ENCODE measurements at regions not wholly inside any gene's neighbourhood (a gene's known extent, or its start where the extent isn't known, plus 50 kb on each side); places are given as distances from the start of the nearest gene placed in this dataset.
"Not testable (repeated sequence)": the region's sequence is repeated elsewhere in the genome, so short reads cannot be mapped to it uniquely, and the experiment has no call there.

DNA sequence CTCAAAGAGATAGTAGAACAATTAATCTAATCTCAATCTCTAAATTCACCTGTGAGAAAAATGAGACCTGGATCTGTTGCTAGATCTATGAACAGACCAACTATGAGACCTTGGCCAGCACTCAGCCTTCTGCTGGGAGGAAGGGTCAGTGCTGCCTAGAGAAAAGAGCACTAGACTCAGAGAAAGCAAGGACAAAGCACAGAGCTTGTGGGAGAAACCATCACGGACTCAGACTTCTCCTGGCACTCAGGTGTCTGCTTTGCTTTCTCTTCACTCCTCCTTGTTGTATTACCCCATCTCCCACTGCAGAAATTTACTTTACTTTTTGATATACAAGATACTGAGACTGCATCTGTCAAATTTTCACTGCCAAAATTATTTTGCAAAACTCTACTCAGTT is 890.0 kb upstream of the NUDT12 start:
- Histone ChIP-seq H3K36me3 (ENCODE audit: control insufficient read depth, insufficient read depth, low read length) (no peaks in the 10 kb centered on the region), H3K27ac (ENCODE audit: low read depth, low read length) (peak overlapping the region; percentile 93), H3K9ac (ENCODE audit: low read length) (peak overlapping the region; percentile 85)

DNA sequence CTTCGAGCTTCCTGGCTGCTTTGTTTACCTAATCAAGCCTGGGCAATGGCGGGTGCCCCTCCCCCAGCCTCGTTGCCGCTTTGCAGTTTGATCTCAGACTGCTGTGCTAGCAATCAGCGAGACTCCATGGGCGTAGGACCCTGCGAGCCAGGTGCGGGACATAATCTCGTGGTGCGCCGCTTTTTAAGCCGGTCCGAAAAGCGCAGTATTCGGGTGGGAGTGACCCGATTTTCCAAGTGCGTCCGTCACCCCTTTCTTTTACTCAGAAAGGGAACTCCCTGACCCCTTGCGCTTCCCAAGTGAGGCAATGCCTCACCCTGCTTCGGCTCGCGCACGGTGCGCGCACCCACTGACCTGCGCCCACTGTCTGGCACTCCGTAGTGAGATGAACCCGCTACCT is 889.3 kb upstream of the NUDT12 start:
- H3K27me3 ChIP-seq (ENCODE audit: control insufficient read depth, insufficient read depth, low read length); H3K36me3 ChIP-seq (ENCODE audit: control insufficient read depth, insufficient read depth, low read length); H3K9me3 ChIP-seq (ENCODE audit: control insufficient read depth, insufficient read depth, low read depth, low read length); H3K4me1 ChIP-seq (ENCODE audit: control insufficient read depth, insufficient read depth, low read length): not testable (repeated sequence)
- Histone ChIP-seq H3K9ac (ENCODE audit: low read length) (peak overlapping the region; percentile 85), H3K27ac (ENCODE audit: low read depth, low read length) (peak overlapping the region; percentile 93), H3K4me3 (ENCODE audit: low read depth, low read length) (peak overlapping the region; percentile 64)

More for the DNA sequence above, 890.0 kb upstream of the NUDT12 start:
- Histone ChIP-seq H3K27me3 (ENCODE audit: control insufficient read depth, insufficient read depth, low read length) (no peaks in the 10 kb centered on the region), H3K4me1 (ENCODE audit: control insufficient read depth, insufficient read depth, low read length) (0 out of 2 replicates have a peak, but pooled peaks cover 5% of the 10 kb centered on the region), H3K4me3 (ENCODE audit: low read depth, low read length) (peak overlapping the region; percentile 64), H3K9me3 (ENCODE audit: control insufficient read depth, insufficient read depth, low read depth, low read length) (no peaks in the 10 kb centered on the region)

DNA sequence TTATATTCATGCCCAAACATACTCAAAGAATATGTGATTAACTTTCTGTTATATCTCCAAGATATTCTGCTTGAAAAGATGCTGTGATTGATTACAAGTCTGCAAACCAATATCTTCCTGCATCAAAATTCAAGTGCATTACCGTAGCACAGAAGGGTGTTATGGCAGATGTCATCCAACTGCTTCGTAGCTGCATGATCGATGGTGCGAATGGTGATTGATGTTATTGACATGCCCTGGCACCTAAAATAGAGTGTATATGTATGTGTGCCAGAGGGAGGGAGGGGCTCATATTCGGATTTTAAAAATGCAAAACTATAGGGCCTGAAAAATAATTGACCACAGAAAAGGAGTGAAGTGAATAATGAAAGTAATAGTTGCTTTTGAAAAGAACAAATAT is 882.1 kb upstream of the NUDT12 start:
- H3K27ac ChIP-seq (ENCODE audit: low read depth, low read length) = no peak overlapping the region
- no peaks in the 10 kb centered on the region for H3K4me1 ChIP-seq (ENCODE audit: control insufficient read depth, insufficient read depth, low read length)
- no peaks in the 10 kb centered on the region for H3K36me3 ChIP-seq (ENCODE audit: control insufficient read depth, insufficient read depth, low read length)
- H3K27me3 ChIP-seq (ENCODE audit: control insufficient read depth, insufficient read depth, low read length) = no peaks in the 10 kb centered on the region
- no peak overlapping the region for H3K9ac ChIP-seq (ENCODE audit: low read length)
- H3K9me3 ChIP-seq (ENCODE audit: control insufficient read depth, insufficient read depth, low read depth, low read length) = no peaks in the 10 kb centered on the region
- H3K4me3 ChIP-seq (ENCODE audit: low read depth, low read length) = no peak overlapping the region

DNA sequence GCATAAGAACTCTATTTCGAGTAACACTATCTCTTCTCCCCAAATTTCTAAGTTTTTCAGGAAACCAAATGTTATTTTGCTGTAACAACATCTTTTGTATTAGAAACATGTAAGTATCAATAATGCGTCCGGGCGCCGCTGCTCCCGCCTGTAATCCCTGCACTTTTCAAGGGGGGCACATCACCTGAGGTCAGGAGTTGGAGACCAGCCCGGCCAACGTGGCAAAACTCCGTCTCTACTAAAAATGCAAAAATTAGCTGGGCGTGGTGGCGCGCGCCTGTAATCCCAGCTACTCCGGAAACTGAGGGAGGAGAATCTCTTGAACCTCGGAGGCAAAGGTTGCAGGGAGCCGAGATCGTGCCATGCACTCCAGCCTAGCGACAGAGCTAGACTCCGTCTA is 881.1 kb upstream of the NUDT12 start:
- Histone ChIP-seq H3K36me3 (ENCODE audit: control insufficient read depth, insufficient read depth, low read length) (no peaks in the 10 kb centered on the region), H3K9ac (ENCODE audit: low read length) (no peak overlapping the region), H3K4me3 (ENCODE audit: low read depth, low read length) (no peak overlapping the region), H3K27ac (ENCODE audit: low read depth, low read length) (no peak overlapping the region), H3K9me3 (ENCODE audit: control insufficient read depth, insufficient read depth, low read depth, low read length) (no peaks in the 10 kb centered on the region), H3K4me1 (ENCODE audit: control insufficient read depth, insufficient read depth, low read length) (no peaks in the 10 kb centered on the region), H3K27me3 (ENCODE audit: control insufficient read depth, insufficient read depth, low read length) (no peaks in the 10 kb centered on the region)

DNA sequence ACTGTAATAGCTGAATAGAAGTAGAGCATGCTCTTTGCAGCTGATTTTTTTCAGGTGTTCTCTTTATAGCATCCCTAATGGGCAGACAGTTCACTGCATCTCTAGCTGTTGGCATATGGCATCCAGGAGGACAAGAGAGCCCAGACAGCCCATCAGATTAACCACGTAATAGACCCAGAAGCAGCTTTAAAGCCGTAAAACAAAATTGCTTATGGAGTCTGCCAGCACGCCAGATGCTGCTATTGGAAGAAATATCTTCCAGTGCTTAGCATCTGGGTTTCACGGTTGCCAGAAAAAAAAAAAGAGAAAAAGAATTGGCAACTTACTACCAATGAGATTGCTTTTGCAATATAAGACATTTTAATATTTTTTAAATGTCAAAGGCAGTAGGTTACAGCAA is 869.4 kb upstream of the NUDT12 start:
- Histone ChIP-seq H3K4me3 (ENCODE audit: low read depth, low read length) (no peak overlapping the region), H3K27me3 (ENCODE audit: control insufficient read depth, insufficient read depth, low read length) (no peaks in the 10 kb centered on the region), H3K9me3 (ENCODE audit: control insufficient read depth, insufficient read depth, low read depth, low read length) (no peaks in the 10 kb centered on the region), H3K4me1 (ENCODE audit: control insufficient read depth, insufficient read depth, low read length) (no peaks in the 10 kb centered on the region), H3K27ac (ENCODE audit: low read depth, low read length) (no peak overlapping the region), H3K36me3 (ENCODE audit: control insufficient read depth, insufficient read depth, low read length) (no peaks in the 10 kb centered on the region), H3K9ac (ENCODE audit: low read length) (no peak overlapping the region)

DNA sequence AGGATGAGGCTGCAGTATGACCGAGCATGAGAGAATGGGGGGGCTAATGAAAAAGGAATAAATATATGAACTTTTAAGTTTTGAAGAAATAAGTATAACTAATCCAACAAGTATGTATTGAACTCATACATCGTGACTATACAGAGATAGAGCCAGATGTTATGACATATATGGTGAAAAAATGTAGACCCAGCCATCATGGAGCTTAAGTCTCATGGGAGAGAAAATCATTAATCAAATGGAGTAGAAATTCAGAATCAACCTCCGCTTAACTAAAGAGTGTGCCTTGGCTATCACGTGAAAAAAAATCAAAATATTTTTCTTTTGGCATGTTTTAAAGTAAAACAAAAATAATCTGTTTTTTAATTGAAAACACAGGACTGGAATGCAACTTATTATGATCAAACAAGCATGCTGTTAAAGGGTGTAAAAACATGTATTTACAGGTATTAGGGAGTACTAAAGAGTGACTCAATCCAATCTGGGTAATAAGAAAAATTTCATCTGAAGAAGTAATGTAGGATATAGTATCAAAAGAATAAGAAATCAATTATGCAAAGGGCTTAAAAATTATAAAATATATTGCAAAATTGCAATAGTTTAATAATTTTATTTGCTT is 868.5 kb upstream of the NUDT12 start:
- Histone ChIP-seq H3K9ac (ENCODE audit: low read length) (no peak overlapping the region), H3K4me3 (ENCODE audit: low read depth, low read length) (no peak overlapping the region), H3K9me3 (ENCODE audit: control insufficient read depth, insufficient read depth, low read depth, low read length) (no peaks in the 10 kb centered on the region), H3K36me3 (ENCODE audit: control insufficient read depth, insufficient read depth, low read length) (no peaks in the 10 kb centered on the region), H3K27ac (ENCODE audit: low read depth, low read length) (no peak overlapping the region), H3K4me1 (ENCODE audit: control insufficient read depth, insufficient read depth, low read length) (no peaks in the 10 kb centered on the region), H3K27me3 (ENCODE audit: control insufficient read depth, insufficient read depth, low read length) (no peaks in the 10 kb centered on the region)

DNA sequence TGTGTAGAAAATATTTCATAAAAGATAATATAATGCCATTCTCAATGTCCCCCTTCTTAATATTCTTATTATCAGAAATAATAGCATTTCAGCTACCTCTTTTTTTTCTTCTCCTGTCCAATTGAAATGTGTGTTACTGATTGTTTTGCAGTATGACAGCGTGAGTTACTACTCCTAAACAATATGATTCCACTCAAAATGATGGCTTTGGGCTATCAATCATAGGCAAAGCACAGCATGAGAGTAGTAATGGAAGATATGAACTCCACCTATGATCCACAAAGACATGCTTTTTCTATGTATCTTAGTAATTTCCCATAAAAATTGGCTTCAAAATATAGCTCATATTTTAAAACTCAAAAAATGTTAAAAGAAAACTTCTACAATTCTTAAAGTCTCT is 867.3 kb upstream of the NUDT12 start:
- H3K4me3 ChIP-seq (ENCODE audit: low read depth, low read length) = no peak overlapping the region
- H3K27me3 ChIP-seq (ENCODE audit: control insufficient read depth, insufficient read depth, low read length) = no peaks in the 10 kb centered on the region
- no peak overlapping the region for H3K27ac ChIP-seq (ENCODE audit: low read depth, low read length)
- no peaks in the 10 kb centered on the region for H3K36me3 ChIP-seq (ENCODE audit: control insufficient read depth, insufficient read depth, low read length)
- no peaks in the 10 kb centered on the region for H3K9me3 ChIP-seq (ENCODE audit: control insufficient read depth, insufficient read depth, low read depth, low read length)
- H3K9ac ChIP-seq (ENCODE audit: low read length) = no peak overlapping the region
- H3K4me1 ChIP-seq (ENCODE audit: control insufficient read depth, insufficient read depth, low read length) = no peaks in the 10 kb centered on the region

DNA sequence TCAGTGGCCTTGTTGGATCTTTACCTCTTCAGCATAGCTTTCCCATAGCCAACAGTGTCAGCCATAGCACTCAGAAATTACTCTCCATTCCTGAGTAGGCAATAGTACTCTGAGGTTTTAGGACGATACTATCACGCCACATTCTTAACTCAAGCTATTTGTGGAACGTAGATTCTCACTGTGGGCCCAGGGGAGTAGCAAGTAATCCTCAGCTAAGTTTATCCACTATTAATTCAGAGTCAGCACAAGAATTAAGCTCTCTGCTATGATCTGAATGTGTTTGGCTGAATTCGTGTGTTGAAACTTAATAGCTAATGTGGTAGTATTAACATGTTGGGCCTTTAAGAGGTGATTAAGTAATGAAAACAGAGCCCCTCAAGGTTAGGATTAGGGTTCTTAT is 858.8 kb upstream of the NUDT12 start:
- no peaks in the 10 kb centered on the region for H3K36me3 ChIP-seq (ENCODE audit: control insufficient read depth, insufficient read depth, low read length)
- no peaks in the 10 kb centered on the region for H3K4me1 ChIP-seq (ENCODE audit: control insufficient read depth, insufficient read depth, low read length)
- no peaks in the 10 kb centered on the region for H3K9me3 ChIP-seq (ENCODE audit: control insufficient read depth, insufficient read depth, low read depth, low read length)
- H3K27me3 ChIP-seq (ENCODE audit: control insufficient read depth, insufficient read depth, low read length) = no peaks in the 10 kb centered on the region
- H3K27ac ChIP-seq (ENCODE audit: low read depth, low read length) = no peak overlapping the region
- no peak overlapping the region for H3K9ac ChIP-seq (ENCODE audit: low read length)
- H3K4me3 ChIP-seq (ENCODE audit: low read depth, low read length) = no peak overlapping the region

DNA sequence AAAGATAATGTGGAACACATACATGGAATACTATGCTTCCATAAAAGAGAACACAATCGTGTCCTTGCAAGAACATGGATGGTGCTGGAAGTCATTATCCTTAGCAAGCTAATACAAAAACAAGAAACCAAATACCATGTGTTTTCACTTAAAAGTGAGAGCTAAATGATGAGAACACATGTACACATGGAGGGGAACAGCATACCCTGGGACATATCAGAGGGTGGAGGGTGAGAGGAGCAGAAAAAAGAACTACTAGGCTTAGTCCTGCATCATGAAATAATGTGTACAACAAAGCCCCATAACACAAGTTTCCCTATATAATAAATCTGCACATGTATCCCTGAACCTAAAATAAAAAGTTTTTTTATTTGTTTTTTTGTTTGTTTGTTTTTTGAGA is 855.5 kb upstream of the NUDT12 start:
- H3K9ac ChIP-seq (ENCODE audit: low read length) = no peak overlapping the region
- no peak overlapping the region for H3K4me3 ChIP-seq (ENCODE audit: low read depth, low read length)
- no peaks in the 10 kb centered on the region for H3K36me3 ChIP-seq (ENCODE audit: control insufficient read depth, insufficient read depth, low read length)
- H3K9me3 ChIP-seq (ENCODE audit: control insufficient read depth, insufficient read depth, low read depth, low read length) = no peaks in the 10 kb centered on the region
- no peaks in the 10 kb centered on the region for H3K27me3 ChIP-seq (ENCODE audit: control insufficient read depth, insufficient read depth, low read length)
- no peaks in the 10 kb centered on the region for H3K4me1 ChIP-seq (ENCODE audit: control insufficient read depth, insufficient read depth, low read length)
- no peak overlapping the region for H3K27ac ChIP-seq (ENCODE audit: low read depth, low read length)

DNA sequence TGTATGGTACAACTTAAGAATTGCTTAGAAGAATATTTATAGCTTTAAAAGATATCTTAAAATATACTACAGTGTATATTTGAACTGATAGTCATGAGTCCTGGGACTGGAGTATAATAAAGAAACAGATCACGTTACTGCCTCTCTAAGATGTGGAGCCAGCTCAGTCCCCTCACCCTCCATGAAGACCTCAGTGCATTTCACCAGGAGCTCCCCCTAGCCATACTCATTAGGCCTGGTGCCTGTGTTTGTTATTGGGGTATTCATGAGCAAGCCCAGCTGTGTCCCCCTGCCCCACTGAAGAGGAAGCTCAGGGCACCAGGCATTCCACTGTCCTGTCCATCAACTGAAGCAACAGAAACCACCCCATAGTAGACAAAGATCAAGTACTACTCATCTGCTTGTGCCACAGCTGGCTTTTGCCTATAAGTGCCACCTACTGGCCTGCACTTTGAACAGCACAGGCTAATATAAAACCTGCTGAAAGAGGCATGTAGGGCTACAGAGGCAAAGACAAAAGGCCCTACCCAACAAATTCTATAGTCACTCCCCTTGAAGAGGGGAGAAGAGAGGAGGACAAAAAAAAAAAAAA is 850.2 kb upstream of the NUDT12 start:
- H3K4me1 ChIP-seq (ENCODE audit: control insufficient read depth, insufficient read depth, low read length) = no peaks in the 10 kb centered on the region
- H3K27ac ChIP-seq (ENCODE audit: low read depth, low read length) = no peak overlapping the region
- H3K4me3 ChIP-seq (ENCODE audit: low read depth, low read length) = no peak overlapping the region
- no peaks in the 10 kb centered on the region for H3K27me3 ChIP-seq (ENCODE audit: control insufficient read depth, insufficient read depth, low read length)
- no peaks in the 10 kb centered on the region for H3K9me3 ChIP-seq (ENCODE audit: control insufficient read depth, insufficient read depth, low read depth, low read length)
- H3K36me3 ChIP-seq (ENCODE audit: control insufficient read depth, insufficient read depth, low read length) = no peaks in the 10 kb centered on the region
- no peak overlapping the region for H3K9ac ChIP-seq (ENCODE audit: low read length)

DNA sequence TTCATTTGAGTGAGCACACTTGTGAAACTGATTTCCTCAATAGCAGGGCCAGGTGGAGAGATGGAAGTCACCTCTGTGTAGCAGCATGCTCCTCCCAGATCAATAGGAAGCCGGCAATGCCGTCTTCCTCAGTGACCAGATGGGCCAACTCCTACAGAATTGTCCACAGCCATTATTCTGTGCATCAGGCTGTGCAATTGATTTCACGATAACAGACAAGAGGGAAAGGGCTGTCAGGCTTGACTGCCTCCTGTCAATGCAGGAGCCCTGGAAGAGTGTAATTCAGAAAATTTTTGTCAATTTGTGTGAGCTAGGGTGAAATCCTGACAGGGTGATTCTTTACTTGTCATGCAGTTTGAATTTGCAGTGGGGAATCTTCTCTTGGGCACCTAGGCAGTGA is 838.4 kb upstream of the NUDT12 start:
- no peaks in the 10 kb centered on the region for H3K4me1 ChIP-seq (ENCODE audit: control insufficient read depth, insufficient read depth, low read length)
- no peak overlapping the region for H3K4me3 ChIP-seq (ENCODE audit: low read depth, low read length)
- no peaks in the 10 kb centered on the region for H3K36me3 ChIP-seq (ENCODE audit: control insufficient read depth, insufficient read depth, low read length)
- H3K9ac ChIP-seq (ENCODE audit: low read length) = no peak overlapping the region
- H3K27me3 ChIP-seq (ENCODE audit: control insufficient read depth, insufficient read depth, low read length) = no peaks in the 10 kb centered on the region
- H3K9me3 ChIP-seq (ENCODE audit: control insufficient read depth, insufficient read depth, low read depth, low read length) = no peaks in the 10 kb centered on the region
- H3K27ac ChIP-seq (ENCODE audit: low read depth, low read length) = no peak overlapping the region

Data from HUES6 (cell line).